GM23338 (cell line): ENCODE measurements at regions not wholly inside any gene's neighbourhood (a gene's known extent, or its start where the extent isn't known, plus 50 kb on each side); places are given as distances from the start of the nearest gene placed in this dataset.

Experiments used
- ATAC-seq: fragments of 200-7000 bp; cut with Tn5 transposase; 3 replicates; pipeline ENCODE4 v1.9.1; 2020
- DNase-seq: peaks from one replicate; pipeline ENCODE4 v3.0.0-alpha.2; 2015; ENCODE audit warnings: low spot score
- H2AFZ ChIP-seq: fragments of 200-600 bp; sonication (generic); 2 replicates; pipeline ENCODE4 v1.8.0; 2016; ENCODE audit warnings: antibody characterized with exemption, mild to moderate bottlenecking, moderate library complexity
- H3F3A ChIP-seq: fragments of 200-600 bp; sonication (generic); replicated peaks from 2 replicates; pipeline ENCODE4 v1.8.0; 2017; ENCODE audit warnings: antibody characterized with exemption, mixed run types, low read depth
- H3K27ac ChIP-seq: fragments of 200-600 bp; sonication (generic); 2 replicates; pipeline ENCODE4 v1.6.1; 2016; ENCODE audit warnings: low read depth
- H3K27me3 ChIP-seq: fragments of 200-600 bp; sonication (generic); 2 replicates; pipeline ENCODE4 v1.8.0; 2016; ENCODE audit warnings: mild to moderate bottlenecking, mixed run types, moderate library complexity; ENCODE audit not compliant: insufficient read depth
- H3K36me3 ChIP-seq: fragments of 200-600 bp; sonication (generic); 2 replicates; pipeline ENCODE4 v1.8.0; 2016; ENCODE audit warnings: mild to moderate bottlenecking; ENCODE audit not compliant: insufficient read depth
- H3K4me1 ChIP-seq: fragments of 200-600 bp; sonication (generic); 2 replicates; pipeline ENCODE4 v1.8.0; 2016; ENCODE audit warnings: mild to moderate bottlenecking, moderate library complexity; ENCODE audit not compliant: insufficient read depth
- H3K4me2 ChIP-seq: fragments of 200-600 bp; sonication (generic); 2 replicates; pipeline ENCODE4 v1.7.1; 2017; ENCODE audit warnings: mixed run types
- H3K4me3 ChIP-seq: fragments of 200-600 bp; sonication (generic); 2 replicates; pipeline ENCODE4 v1.6.1; 2016; ENCODE audit warnings: mixed run types
- H3K79me2 ChIP-seq: fragments of 200-600 bp; sonication (generic); replicated peaks from 2 replicates; pipeline ENCODE4 v1.8.0; 2017; ENCODE audit warnings: mild to moderate bottlenecking; ENCODE audit not compliant: insufficient read depth
- H3K9me2 ChIP-seq: fragments of 200-600 bp; sonication (generic); 2 replicates; pipeline ENCODE4 v1.8.0; 2017; ENCODE audit not compliant: insufficient read depth
- H4K20me1 ChIP-seq: fragments of 200-600 bp; sonication (generic); replicated peaks from 2 replicates; pipeline ENCODE4 v1.8.0; 2017; ENCODE audit warnings: mild to moderate bottlenecking; ENCODE audit not compliant: insufficient read depth
- H3K27ac Mint-ChIP-seq: 2 replicates; pipeline ENCODE4 v1.8.0; 2020; ENCODE audit warnings: inconsistent platforms, mild to moderate bottlenecking, moderate library complexity, mixed read lengths
- H3K27me3 Mint-ChIP-seq: 3 replicates; pipeline ENCODE4 v1.8.0; 2022; ENCODE audit warnings: low read depth, mild to moderate bottlenecking, moderate library complexity, mixed read lengths, inconsistent platforms; ENCODE audit not compliant: insufficient read depth, poor library complexity
- H3K36me3 Mint-ChIP-seq: 3 replicates; pipeline ENCODE4 v1.8.0; 2021; ENCODE audit warnings: low read depth, mild to moderate bottlenecking, inconsistent platforms, moderate library complexity, mixed read lengths
- H3K4me1 Mint-ChIP-seq: 3 replicates; pipeline ENCODE4 v1.8.0; 2020; ENCODE audit warnings: mild to moderate bottlenecking, inconsistent platforms, mixed read lengths
- H3K4me3 Mint-ChIP-seq: 3 replicates; pipeline ENCODE4 v1.8.0; 2021; ENCODE audit warnings: moderate library complexity, mild to moderate bottlenecking, inconsistent platforms, mixed read lengths
- H3K9me3 Mint-ChIP-seq: 3 replicates; pipeline ENCODE4 v1.8.0; 2020; ENCODE audit warnings: moderate library complexity, mild to moderate bottlenecking, inconsistent platforms, mixed read lengths
- CREB1 ChIP-seq: fragments of 250-450 bp; sonication (Bioruptor Pico); IDR thresholded peaks from 2 replicates; pipeline ENCODE4 v1.5.0; 2020; ENCODE audit warnings: low read depth, mild to moderate bottlenecking, moderate library complexity
- ETS1 ChIP-seq: IDR thresholded peaks from 2 replicates; pipeline ENCODE4 v1.6.1; 2016; ENCODE audit warnings: antibody characterized with exemption
- EZH2phosphoT487 ChIP-seq: fragments of 200-600 bp; sonication (generic); IDR thresholded peaks from one replicate; pipeline ENCODE4 v1.8.1; 2018; ENCODE audit warnings: antibody characterized with exemption; ENCODE audit not compliant: unreplicated experiment
- NANOG ChIP-seq: IDR thresholded peaks from 2 replicates; pipeline ENCODE4 v1.6.1; 2016; ENCODE audit warnings: antibody characterized with exemption, borderline replicate concordance
- POLR2AphosphoS5 ChIP-seq: IDR thresholded peaks from 2 replicates; pipeline ENCODE4 v1.6.1; 2016; ENCODE audit warnings: antibody characterized with exemption, low read depth
- STAT1 ChIP-seq: IDR thresholded peaks from one replicate; pipeline ENCODE4 v1.6.1; 2016; ENCODE audit warnings: antibody characterized with exemption; ENCODE audit not compliant: unreplicated experiment
- TF ChIP-seq, protein P1 (sequence below): fragments of 250-450 bp; sonication (Bioruptor Pico); IDR thresholded peaks from 2 replicates; pipeline ENCODE4 v1.5.0; 2020; ENCODE audit warnings: mild to moderate bottlenecking, moderate library complexity
- TF ChIP-seq, protein P2 (sequence below), 2 experiments: fragments of 200-600 bp in 1 of 2; sonication (generic) in 1 of 2; conservative IDR thresholded peaks; 2 replicates each; pipeline versions ENCODE4 v1.5.1 to v1.6.1; 2016 to 2017; ENCODE audit warnings: antibody characterized with exemption in 2 of 2, low read depth in 2 of 2, mild to moderate bottlenecking in 2 of 2, moderate library complexity in 1 of 2

DNA sequence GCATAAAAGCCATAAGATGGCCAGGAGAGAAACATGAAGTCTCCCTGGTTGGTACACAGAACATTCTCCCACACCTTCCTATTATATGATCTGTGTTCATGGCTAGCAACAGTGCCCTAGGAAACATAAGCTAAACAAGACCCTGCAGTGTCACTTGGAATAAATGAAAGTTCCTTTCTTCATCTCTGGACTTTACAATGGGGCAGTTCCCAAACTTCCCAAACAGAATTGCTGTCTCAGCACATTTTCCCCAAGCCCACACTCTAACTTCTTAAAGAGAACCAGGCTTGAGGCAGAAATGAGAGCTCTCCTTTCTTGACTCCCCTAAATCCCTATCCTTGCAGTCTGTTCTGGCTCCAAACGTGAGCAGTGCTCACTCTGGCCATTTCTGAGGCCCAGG lies 173.2 kb upstream of the CREB1 start:
- no peaks in the 10 kb centered on the region for H3F3A ChIP-seq
- no peaks in the 10 kb centered on the region for H3K4me1 ChIP-seq
- H3K9me2 ChIP-seq: no peaks in the 10 kb centered on the region
- Mint-ChIP-seq H3K4me1 (peaks cover 5% of the 10 kb centered on the region), H3K36me3 (no peaks in the 10 kb centered on the region; the same call in 2 of the 3 replicates), H3K4me3 (no peak overlapping the region), H3K27me3 (no peaks in the 10 kb centered on the region), H3K9me3 (no peaks in the 10 kb centered on the region; the same call in 2 of the 3 replicates), H3K27ac (no peak overlapping the region)
- no peaks in the 10 kb centered on the region for H4K20me1 ChIP-seq
- no peak for DNase-seq
- H3K27me3 ChIP-seq: no peaks in the 10 kb centered on the region
- TF ChIP-seq EZH2phosphoT487: no peak
- peak overlapping the region; percentile 38; the same call in 1 of the 2 replicates for H2AFZ ChIP-seq
- H3K4me3 ChIP-seq: no peak overlapping the region
- H3K79me2 ChIP-seq: no peaks in the 10 kb centered on the region
- no peak for ATAC-seq
- H3K4me2 ChIP-seq: no peak overlapping the region
- no peak overlapping the region for H3K27ac ChIP-seq
- no peaks in the 10 kb centered on the region for H3K36me3 ChIP-seq

- Mint-ChIP-seq H3K4me3 (no peak overlapping the region), H3K27me3 (no peaks in the 10 kb centered on the region), H3K27ac (no peak overlapping the region), H3K4me1 (peaks cover 5% of the 10 kb centered on the region), H3K36me3 (no peaks in the 10 kb centered on the region; the same call in 2 of the 3 replicates), H3K9me3 (no peaks in the 10 kb centered on the region; the same call in 2 of the 3 replicates)
- Histone ChIP-seq H3K9me2 (no peaks in the 10 kb centered on the region), H3K4me3 (no peak overlapping the region), H3K36me3 (no peaks in the 10 kb centered on the region), H3K4me2 (no peak overlapping the region), H3F3A (no peaks in the 10 kb centered on the region), H4K20me1 (no peaks in the 10 kb centered on the region), H3K27ac (no peak overlapping the region), H3K4me1 (no peaks in the 10 kb centered on the region), H2AFZ (peak overlapping the region; percentile 38; the same call in 1 of the 2 replicates), H3K79me2 (no peaks in the 10 kb centered on the region), H3K27me3 (no peaks in the 10 kb centered on the region)
- ATAC-seq (no peak), DNase-seq (no peak)
- TF ChIP-seq ETS1 (no peak), NANOG (no peak)
Measured at GRCh38 chr2:207357216-207357615, 172.5 kb upstream of the CREB1 start.

DNA sequence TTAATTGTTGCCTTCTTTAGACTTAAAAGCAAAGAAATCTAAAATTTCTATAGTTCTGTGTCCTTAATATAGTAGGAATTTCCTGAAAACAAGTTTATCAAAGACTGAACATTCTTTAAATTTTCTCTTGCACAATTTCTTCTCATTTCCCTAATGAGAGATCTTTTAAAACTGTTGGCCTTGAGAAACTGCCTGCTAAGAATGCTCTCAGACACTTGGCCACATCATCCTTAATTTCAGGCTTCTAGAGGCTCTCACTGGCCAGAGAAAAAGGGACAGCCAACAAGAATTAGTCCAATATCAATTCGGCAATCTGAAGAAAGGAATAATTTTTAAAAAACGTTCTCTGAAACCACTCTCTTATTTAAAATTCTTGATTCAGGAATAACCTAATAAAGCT lies 167.0 kb upstream of the CREB1 start:
- H4K20me1 ChIP-seq: no peaks in the 10 kb centered on the region
- no peaks in the 10 kb centered on the region for H3K27me3 ChIP-seq
- H2AFZ ChIP-seq: peak overlapping the region; percentile 30
- no peak overlapping the region for H3K4me2 ChIP-seq
- H3K9me3 Mint-ChIP-seq: no peaks in the 10 kb centered on the region; the same call in 2 of the 3 replicates
- no peak overlapping the region for H3K27ac ChIP-seq
- H3K36me3 ChIP-seq: no peaks in the 10 kb centered on the region
- H3K79me2 ChIP-seq: no peaks in the 10 kb centered on the region
- peaks cover 4% of the 10 kb centered on the region for H3K27me3 Mint-ChIP-seq
- H3K4me1 Mint-ChIP-seq: peaks cover 13% of the 10 kb centered on the region
- H3K27ac Mint-ChIP-seq: no peak overlapping the region
- peaks cover 6% of the 10 kb centered on the region; the same call in 1 of the 2 replicates for H3K4me1 ChIP-seq
- DNase-seq (no peak), ATAC-seq (no peak)
- no peaks in the 10 kb centered on the region for H3K9me2 ChIP-seq
- no peak overlapping the region for H3K4me3 ChIP-seq
- H3F3A ChIP-seq: no peaks in the 10 kb centered on the region
- H3K4me3 Mint-ChIP-seq: no peak overlapping the region
- no peaks in the 10 kb centered on the region; the same call in 2 of the 3 replicates for H3K36me3 Mint-ChIP-seq
- TF ChIP-seq CREB1 (CRISPR knock-in tag): no peak
- TF ChIP-seq STAT1: no peak
- no peak for TF ChIP-seq POLR2AphosphoS5
- TF ChIP-seq, protein P1, sequence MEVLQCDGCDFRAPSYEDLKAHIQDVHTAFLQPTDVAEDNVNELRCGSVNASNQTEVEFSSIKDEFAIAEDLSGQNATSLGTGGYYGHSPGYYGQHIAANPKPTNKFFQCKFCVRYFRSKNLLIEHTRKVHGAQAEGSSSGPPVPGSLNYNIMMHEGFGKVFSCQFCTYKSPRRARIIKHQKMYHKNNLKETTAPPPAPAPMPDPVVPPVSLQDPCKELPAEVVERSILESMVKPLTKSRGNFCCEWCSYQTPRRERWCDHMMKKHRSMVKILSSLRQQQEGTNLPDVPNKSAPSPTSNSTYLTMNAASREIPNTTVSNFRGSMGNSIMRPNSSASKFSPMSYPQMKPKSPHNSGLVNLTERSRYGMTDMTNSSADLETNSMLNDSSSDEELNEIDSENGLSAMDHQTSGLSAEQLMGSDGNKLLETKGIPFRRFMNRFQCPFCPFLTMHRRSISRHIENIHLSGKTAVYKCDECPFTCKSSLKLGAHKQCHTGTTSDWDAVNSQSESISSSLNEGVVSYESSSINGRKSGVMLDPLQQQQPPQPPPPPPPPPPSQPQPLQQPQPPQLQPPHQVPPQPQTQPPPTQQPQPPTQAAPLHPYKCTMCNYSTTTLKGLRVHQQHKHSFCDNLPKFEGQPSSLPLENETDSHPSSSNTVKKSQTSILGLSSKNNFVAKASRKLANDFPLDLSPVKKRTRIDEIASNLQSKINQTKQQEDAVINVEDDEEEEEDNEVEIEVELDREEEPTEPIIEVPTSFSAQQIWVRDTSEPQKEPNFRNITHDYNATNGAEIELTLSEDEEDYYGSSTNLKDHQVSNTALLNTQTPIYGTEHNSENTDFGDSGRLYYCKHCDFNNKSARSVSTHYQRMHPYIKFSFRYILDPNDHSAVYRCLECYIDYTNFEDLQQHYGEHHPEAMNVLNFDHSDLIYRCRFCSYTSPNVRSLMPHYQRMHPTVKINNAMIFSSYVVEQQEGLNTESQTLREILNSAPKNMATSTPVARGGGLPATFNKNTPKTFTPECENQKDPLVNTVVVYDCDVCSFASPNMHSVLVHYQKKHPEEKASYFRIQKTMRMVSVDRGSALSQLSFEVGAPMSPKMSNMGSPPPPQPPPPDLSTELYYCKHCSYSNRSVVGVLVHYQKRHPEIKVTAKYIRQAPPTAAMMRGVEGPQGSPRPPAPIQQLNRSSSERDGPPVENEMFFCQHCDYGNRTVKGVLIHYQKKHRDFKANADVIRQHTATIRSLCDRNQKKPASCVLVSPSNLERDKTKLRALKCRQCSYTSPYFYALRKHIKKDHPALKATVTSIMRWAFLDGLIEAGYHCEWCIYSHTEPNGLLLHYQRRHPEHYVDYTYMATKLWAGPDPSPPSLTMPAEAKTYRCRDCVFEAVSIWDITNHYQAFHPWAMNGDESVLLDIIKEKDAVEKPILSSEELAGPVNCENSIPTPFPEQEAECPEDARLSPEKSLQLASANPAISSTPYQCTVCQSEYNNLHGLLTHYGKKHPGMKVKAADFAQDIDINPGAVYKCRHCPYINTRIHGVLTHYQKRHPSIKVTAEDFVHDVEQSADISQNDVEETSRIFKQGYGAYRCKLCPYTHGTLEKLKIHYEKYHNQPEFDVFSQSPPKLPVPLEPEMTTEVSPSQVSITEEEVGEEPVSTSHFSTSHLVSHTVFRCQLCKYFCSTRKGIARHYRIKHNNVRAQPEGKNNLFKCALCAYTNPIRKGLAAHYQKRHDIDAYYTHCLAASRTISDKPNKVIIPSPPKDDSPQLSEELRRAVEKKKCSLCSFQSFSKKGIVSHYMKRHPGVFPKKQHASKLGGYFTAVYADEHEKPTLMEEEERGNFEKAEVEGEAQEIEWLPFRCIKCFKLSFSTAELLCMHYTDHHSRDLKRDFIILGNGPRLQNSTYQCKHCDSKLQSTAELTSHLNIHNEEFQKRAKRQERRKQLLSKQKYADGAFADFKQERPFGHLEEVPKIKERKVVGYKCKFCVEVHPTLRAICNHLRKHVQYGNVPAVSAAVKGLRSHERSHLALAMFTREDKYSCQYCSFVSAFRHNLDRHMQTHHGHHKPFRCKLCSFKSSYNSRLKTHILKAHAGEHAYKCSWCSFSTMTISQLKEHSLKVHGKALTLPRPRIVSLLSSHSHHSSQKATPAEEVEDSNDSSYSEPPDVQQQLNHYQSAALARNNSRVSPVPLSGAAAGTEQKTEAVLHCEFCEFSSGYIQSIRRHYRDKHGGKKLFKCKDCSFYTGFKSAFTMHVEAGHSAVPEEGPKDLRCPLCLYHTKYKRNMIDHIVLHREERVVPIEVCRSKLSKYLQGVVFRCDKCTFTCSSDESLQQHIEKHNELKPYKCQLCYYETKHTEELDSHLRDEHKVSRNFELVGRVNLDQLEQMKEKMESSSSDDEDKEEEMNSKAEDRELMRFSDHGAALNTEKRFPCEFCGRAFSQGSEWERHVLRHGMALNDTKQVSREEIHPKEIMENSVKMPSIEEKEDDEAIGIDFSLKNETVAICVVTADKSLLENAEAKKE (CRISPR knock-in tag): no peak
- TF ChIP-seq, protein P2, sequence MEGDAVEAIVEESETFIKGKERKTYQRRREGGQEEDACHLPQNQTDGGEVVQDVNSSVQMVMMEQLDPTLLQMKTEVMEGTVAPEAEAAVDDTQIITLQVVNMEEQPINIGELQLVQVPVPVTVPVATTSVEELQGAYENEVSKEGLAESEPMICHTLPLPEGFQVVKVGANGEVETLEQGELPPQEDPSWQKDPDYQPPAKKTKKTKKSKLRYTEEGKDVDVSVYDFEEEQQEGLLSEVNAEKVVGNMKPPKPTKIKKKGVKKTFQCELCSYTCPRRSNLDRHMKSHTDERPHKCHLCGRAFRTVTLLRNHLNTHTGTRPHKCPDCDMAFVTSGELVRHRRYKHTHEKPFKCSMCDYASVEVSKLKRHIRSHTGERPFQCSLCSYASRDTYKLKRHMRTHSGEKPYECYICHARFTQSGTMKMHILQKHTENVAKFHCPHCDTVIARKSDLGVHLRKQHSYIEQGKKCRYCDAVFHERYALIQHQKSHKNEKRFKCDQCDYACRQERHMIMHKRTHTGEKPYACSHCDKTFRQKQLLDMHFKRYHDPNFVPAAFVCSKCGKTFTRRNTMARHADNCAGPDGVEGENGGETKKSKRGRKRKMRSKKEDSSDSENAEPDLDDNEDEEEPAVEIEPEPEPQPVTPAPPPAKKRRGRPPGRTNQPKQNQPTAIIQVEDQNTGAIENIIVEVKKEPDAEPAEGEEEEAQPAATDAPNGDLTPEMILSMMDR (conservative IDR thresholded peaks at IDR 0.05; ENCODE audit: low read depth in 2 of 2): no peak
